ENCODE measurements at regions not wholly inside any gene's neighbourhood (a gene's known extent, or its start where the extent isn't known, plus 50 kb on each side); places are given as distances from the start of the nearest gene placed in this dataset.

DNA sequence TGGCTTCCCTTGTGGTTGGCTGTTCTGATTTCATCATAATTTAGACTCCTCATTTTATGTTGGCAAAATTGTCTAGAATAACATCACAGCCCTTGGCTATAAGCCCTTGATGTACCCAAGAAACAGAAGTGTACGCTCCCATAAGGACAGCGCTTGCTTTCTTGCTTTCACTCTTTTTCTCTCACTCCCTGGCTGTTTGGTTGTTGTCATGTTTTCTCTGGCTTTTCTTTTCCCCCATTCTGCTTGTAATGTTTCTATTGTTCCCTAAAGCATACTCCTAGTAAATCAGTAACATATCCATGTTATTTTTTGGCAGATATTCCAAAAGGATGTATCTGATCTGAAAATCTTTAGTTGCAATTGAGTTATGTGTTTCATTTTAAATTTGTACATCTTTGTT is 530.5 kb downstream of the NOVA1 start:
- Histone ChIP-seq H3K27ac (ENCODE audit: low read length) (no peak overlapping the region), H2AFZ (ENCODE audit: low read depth, low read length) (no peak overlapping the region), H3K9me3 (ENCODE audit: low read length) (no peaks in the 10 kb centered on the region), H3F3A (ENCODE audit: insufficient read depth, low read length, poor library complexity, severe bottlenecking) (peaks cover 6% of the 10 kb centered on the region), H3K4me3 (ENCODE audit: low read length) (no peak overlapping the region), H3K27me3 (ENCODE audit: insufficient read depth, low read depth, low read length) (no peaks in the 10 kb centered on the region), H4K20me1 (ENCODE audit: insufficient read depth) (no peaks in the 10 kb centered on the region), H3K9me2 (ENCODE audit: insufficient read depth, low read length) (no peaks in the 10 kb centered on the region), H3K79me2 (replicated peaks; ENCODE audit: insufficient read depth, low read length) (no peaks in the 10 kb centered on the region), H3K9ac (ENCODE audit: low read length) (no peak overlapping the region), H3K4me2 (ENCODE audit: low read length) (no peak overlapping the region), H3K36me3 (ENCODE audit: insufficient read depth, low read length) (no peaks in the 10 kb centered on the region)
- TF ChIP-seq EP300 (conservative IDR thresholded peaks at IDR 0.05; ENCODE audit: poor library complexity, severe bottlenecking) (no peak), TAF1 (IDR thresholded peaks at IDR 0.05; ENCODE audit: low read depth) (no peak), POLR2AphosphoS5 (IDR thresholded peaks at IDR 0.05) (no peak), MXI1 (conservative IDR thresholded peaks at IDR 0.05; ENCODE audit: poor library complexity, severe bottlenecking) (no peak), SMC3 (conservative IDR thresholded peaks at IDR 0.05; ENCODE audit: poor library complexity) (no peak), EZH2 (IDR thresholded peaks at IDR 0.05; ENCODE audit: borderline replicate concordance, insufficient read depth, low read length, poor library complexity, severe bottlenecking) (no peak)
- TF ChIP-seq, protein P1, sequence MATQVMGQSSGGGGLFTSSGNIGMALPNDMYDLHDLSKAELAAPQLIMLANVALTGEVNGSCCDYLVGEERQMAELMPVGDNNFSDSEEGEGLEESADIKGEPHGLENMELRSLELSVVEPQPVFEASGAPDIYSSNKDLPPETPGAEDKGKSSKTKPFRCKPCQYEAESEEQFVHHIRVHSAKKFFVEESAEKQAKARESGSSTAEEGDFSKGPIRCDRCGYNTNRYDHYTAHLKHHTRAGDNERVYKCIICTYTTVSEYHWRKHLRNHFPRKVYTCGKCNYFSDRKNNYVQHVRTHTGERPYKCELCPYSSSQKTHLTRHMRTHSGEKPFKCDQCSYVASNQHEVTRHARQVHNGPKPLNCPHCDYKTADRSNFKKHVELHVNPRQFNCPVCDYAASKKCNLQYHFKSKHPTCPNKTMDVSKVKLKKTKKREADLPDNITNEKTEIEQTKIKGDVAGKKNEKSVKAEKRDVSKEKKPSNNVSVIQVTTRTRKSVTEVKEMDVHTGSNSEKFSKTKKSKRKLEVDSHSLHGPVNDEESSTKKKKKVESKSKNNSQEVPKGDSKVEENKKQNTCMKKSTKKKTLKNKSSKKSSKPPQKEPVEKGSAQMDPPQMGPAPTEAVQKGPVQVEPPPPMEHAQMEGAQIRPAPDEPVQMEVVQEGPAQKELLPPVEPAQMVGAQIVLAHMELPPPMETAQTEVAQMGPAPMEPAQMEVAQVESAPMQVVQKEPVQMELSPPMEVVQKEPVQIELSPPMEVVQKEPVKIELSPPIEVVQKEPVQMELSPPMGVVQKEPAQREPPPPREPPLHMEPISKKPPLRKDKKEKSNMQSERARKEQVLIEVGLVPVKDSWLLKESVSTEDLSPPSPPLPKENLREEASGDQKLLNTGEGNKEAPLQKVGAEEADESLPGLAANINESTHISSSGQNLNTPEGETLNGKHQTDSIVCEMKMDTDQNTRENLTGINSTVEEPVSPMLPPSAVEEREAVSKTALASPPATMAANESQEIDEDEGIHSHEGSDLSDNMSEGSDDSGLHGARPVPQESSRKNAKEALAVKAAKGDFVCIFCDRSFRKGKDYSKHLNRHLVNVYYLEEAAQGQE (IDR thresholded peaks at IDR 0.05; ENCODE audit: borderline replicate concordance) = no peak
- TF ChIP-seq, protein P2, sequence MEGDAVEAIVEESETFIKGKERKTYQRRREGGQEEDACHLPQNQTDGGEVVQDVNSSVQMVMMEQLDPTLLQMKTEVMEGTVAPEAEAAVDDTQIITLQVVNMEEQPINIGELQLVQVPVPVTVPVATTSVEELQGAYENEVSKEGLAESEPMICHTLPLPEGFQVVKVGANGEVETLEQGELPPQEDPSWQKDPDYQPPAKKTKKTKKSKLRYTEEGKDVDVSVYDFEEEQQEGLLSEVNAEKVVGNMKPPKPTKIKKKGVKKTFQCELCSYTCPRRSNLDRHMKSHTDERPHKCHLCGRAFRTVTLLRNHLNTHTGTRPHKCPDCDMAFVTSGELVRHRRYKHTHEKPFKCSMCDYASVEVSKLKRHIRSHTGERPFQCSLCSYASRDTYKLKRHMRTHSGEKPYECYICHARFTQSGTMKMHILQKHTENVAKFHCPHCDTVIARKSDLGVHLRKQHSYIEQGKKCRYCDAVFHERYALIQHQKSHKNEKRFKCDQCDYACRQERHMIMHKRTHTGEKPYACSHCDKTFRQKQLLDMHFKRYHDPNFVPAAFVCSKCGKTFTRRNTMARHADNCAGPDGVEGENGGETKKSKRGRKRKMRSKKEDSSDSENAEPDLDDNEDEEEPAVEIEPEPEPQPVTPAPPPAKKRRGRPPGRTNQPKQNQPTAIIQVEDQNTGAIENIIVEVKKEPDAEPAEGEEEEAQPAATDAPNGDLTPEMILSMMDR (IDR thresholded peaks at IDR 0.05; ENCODE audit: poor library complexity, severe bottlenecking) = no peak

DNA sequence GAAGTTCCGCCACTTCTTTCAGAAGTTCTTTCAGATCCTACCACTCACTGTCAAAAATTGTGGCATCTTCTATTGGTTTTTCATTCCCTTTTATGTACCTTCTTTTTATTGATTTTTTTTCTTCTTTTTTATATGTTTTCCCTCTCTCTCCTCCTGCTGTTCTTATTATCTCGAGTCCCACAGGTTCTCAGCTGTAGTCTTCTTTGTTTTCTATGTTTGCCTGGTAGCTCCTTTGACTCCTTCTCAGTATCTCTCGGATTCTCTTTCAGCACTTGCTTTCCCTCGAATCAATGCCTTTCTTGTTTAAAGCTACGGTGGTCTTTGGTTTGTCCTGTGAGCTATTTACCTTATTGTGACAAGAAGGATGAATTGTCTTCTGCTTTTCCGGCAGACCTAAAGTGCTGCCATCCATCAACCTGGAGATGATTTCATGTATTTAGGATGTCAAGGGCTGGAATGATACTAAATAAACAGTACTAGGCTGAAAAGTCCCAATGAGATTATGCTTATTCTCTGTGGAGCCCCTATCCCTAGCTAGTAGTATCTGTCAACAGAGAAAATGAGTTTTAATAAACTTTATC is 541.7 kb downstream of the NOVA1 start:
- TF ChIP-seq EP300 (conservative IDR thresholded peaks at IDR 0.05; ENCODE audit: poor library complexity, severe bottlenecking) (peak; percentile 90), EZH2 (IDR thresholded peaks at IDR 0.05; ENCODE audit: borderline replicate concordance, insufficient read depth, low read length, poor library complexity, severe bottlenecking) (no peak), POLR2AphosphoS5 (IDR thresholded peaks at IDR 0.05) (peak; percentile 84), SMC3 (conservative IDR thresholded peaks at IDR 0.05; ENCODE audit: poor library complexity) (no peak), RAD21 (conservative IDR thresholded peaks at IDR 0.05) (no peak), TAF1 (IDR thresholded peaks at IDR 0.05; ENCODE audit: low read depth) (no peak)
- TF ChIP-seq, protein P1 (IDR thresholded peaks at IDR 0.05; ENCODE audit: borderline replicate concordance) = peak; percentile 71
- TF ChIP-seq, protein P2 (IDR thresholded peaks at IDR 0.05; ENCODE audit: poor library complexity, severe bottlenecking) = no peak
- Histone ChIP-seq H3K4me2 (ENCODE audit: low read length) (peak overlapping the region; percentile 7), H3K27ac (ENCODE audit: low read length) (peak overlapping the region; percentile 23), H3K9ac (ENCODE audit: low read length) (no peak overlapping the region), H4K20me1 (ENCODE audit: insufficient read depth) (no peaks in the 10 kb centered on the region), H3F3A (ENCODE audit: insufficient read depth, low read length, poor library complexity, severe bottlenecking) (no peaks in the 10 kb centered on the region), H3K36me3 (ENCODE audit: insufficient read depth, low read length) (no peaks in the 10 kb centered on the region), H3K79me2 (replicated peaks; ENCODE audit: insufficient read depth, low read length) (no peaks in the 10 kb centered on the region), H3K9me2 (ENCODE audit: insufficient read depth, low read length) (no peaks in the 10 kb centered on the region), H2AFZ (ENCODE audit: low read depth, low read length) (no peak overlapping the region), H3K4me3 (ENCODE audit: low read length) (no peak overlapping the region), H3K27me3 (ENCODE audit: insufficient read depth, low read depth, low read length) (no peaks in the 10 kb centered on the region), H3K9me3 (ENCODE audit: low read length) (no peaks in the 10 kb centered on the region)

Measured in neural cell (in vitro differentiated cells).